ENCODE measurements at regions not wholly inside any gene's neighbourhood (a gene's known extent, or its start where the extent isn't known, plus 50 kb on each side); places are given as distances from the start of the nearest gene placed in this dataset.

DNA sequence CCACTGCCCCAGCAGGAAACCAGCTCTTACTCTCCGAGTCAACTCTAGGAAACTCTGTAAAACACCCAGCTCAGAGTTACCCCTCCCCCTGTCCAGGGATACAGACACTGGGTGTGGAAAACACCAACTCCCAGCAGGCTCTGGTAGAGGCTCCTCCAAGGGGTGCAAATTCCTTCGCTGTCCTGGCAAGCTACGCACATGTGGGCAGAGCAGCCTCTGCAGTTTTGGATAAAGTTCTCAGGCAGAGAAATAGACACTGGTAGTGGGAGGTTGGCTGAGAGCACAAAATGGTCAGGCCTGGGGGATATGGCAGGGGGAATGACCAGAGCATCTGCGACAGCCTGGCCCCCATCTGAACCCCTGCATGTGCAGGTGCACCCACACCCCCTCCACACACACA, 146.9 kb upstream of the SDK2 start:
- no peak for TF ChIP-seq EZH2 (IDR thresholded peaks at IDR 0.05; ENCODE audit: borderline replicate concordance, low read length)
- TF ChIP-seq, protein P1, sequence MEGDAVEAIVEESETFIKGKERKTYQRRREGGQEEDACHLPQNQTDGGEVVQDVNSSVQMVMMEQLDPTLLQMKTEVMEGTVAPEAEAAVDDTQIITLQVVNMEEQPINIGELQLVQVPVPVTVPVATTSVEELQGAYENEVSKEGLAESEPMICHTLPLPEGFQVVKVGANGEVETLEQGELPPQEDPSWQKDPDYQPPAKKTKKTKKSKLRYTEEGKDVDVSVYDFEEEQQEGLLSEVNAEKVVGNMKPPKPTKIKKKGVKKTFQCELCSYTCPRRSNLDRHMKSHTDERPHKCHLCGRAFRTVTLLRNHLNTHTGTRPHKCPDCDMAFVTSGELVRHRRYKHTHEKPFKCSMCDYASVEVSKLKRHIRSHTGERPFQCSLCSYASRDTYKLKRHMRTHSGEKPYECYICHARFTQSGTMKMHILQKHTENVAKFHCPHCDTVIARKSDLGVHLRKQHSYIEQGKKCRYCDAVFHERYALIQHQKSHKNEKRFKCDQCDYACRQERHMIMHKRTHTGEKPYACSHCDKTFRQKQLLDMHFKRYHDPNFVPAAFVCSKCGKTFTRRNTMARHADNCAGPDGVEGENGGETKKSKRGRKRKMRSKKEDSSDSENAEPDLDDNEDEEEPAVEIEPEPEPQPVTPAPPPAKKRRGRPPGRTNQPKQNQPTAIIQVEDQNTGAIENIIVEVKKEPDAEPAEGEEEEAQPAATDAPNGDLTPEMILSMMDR (conservative IDR thresholded peaks at IDR 0.05 in 1 of 2, IDR thresholded peaks at IDR 0.05 in 1 of 2; ENCODE audit: extremely low read depth in 1 of 2, insufficient read depth in 1 of 2, low read depth in 1 of 2, low read length in 2 of 2): no peak
